H9 (cell line): ENCODE measurements at regions not wholly inside any gene's neighbourhood (a gene's known extent, or its start where the extent isn't known, plus 50 kb on each side); places are given as distances from the start of the nearest gene placed in this dataset.

Experiments
- DNase-seq: peaks from one replicate; pipeline ENCODE4 v3.0.0-alpha.2; 2017
- H2AFZ ChIP-seq: one replicate; pipeline ENCODE4 v1.6.1; 2013; ENCODE audit warnings: mild to moderate bottlenecking, low read length, control low read depth, moderate library complexity
- H2AK5ac ChIP-seq: 2 replicates; pipeline ENCODE4 v1.6.1; 2013; ENCODE audit warnings: low read length, control low read depth, mixed read lengths; ENCODE audit not compliant: insufficient read length
- H2BK120ac ChIP-seq: one replicate; pipeline ENCODE4 v1.6.1; 2013; ENCODE audit warnings: low read depth, mild to moderate bottlenecking, low read length, control low read depth, inconsistent platforms; ENCODE audit not compliant: poor library complexity, severe bottlenecking
- H2BK12ac ChIP-seq: 2 replicates; pipeline ENCODE4 v1.6.1; 2013; ENCODE audit warnings: low read length, control low read depth, mixed read lengths, low read depth; ENCODE audit not compliant: insufficient read length
- H2BK15ac ChIP-seq: 2 replicates; pipeline ENCODE4 v1.6.1; 2013; ENCODE audit warnings: low read depth, low read length, control low read depth
- H2BK20ac ChIP-seq: one replicate; pipeline ENCODE4 v1.6.1; 2013; ENCODE audit warnings: low read depth, mild to moderate bottlenecking, low read length, control low read depth, inconsistent platforms; ENCODE audit not compliant: poor library complexity, severe bottlenecking
- H2BK5ac ChIP-seq: 2 replicates; pipeline ENCODE4 v1.6.1; 2013; ENCODE audit warnings: low read length, control low read depth, mixed read lengths; ENCODE audit not compliant: insufficient read length
- H3K14ac ChIP-seq: 2 replicates; pipeline ENCODE4 v1.6.1; 2013; ENCODE audit warnings: low read length, control low read depth; ENCODE audit not compliant: insufficient read depth
- H3K18ac ChIP-seq: 2 replicates; pipeline ENCODE4 v1.6.1; 2013; ENCODE audit warnings: low read depth, mild to moderate bottlenecking, mixed read lengths, low read length, control low read depth; ENCODE audit not compliant: insufficient read length
- H3K23ac ChIP-seq: 2 replicates; pipeline ENCODE4 v1.6.1; 2013; ENCODE audit warnings: low read length, control low read depth, mixed read lengths, low read depth; ENCODE audit not compliant: insufficient read length
- H3K23me2 ChIP-seq: 2 replicates; pipeline ENCODE4 v1.6.1; 2013; ENCODE audit warnings: low read depth, mild to moderate bottlenecking, mixed read lengths, low read length, control low read depth; ENCODE audit not compliant: insufficient read length, poor library complexity, severe bottlenecking
- H3K27ac ChIP-seq: 2 replicates; pipeline ENCODE4 v1.5.1; 2013; ENCODE audit warnings: low read length, control low read depth, mixed read lengths, low read depth; ENCODE audit not compliant: insufficient read length
- H3K27me3 ChIP-seq: 2 replicates; pipeline ENCODE4 v1.6.1; 2013; ENCODE audit warnings: low read length, control low read depth, inconsistent platforms; ENCODE audit not compliant: insufficient read depth
- H3K4ac ChIP-seq: 2 replicates; pipeline ENCODE4 v1.6.1; 2013; ENCODE audit warnings: low read depth, mild to moderate bottlenecking, control low read depth, inconsistent platforms, low read length, moderate library complexity
- H3K4me1 ChIP-seq: 2 replicates; pipeline ENCODE4 v1.6.1; 2013; ENCODE audit warnings: low read length, control low read depth, inconsistent platforms; ENCODE audit not compliant: insufficient read depth
- H3K4me2 ChIP-seq: 2 replicates; pipeline ENCODE4 v1.6.1; 2013; ENCODE audit warnings: low read length, control low read depth, mixed read lengths; ENCODE audit not compliant: insufficient read length, insufficient read depth
- H3K56ac ChIP-seq: 2 replicates; pipeline ENCODE4 v1.6.1; 2013; ENCODE audit warnings: low read depth, mild to moderate bottlenecking, mixed read lengths, low read length, control low read depth; ENCODE audit not compliant: insufficient read length
- H3K79me1 ChIP-seq: 2 replicates; pipeline ENCODE4 v1.6.1; 2013; ENCODE audit warnings: low read depth, mild to moderate bottlenecking, moderate library complexity, low read length, control low read depth, inconsistent platforms; ENCODE audit not compliant: insufficient read depth, poor library complexity, severe bottlenecking
- H3K79me2 ChIP-seq: 2 replicates; pipeline ENCODE4 v1.6.1; 2013; ENCODE audit warnings: low read length, control low read depth, inconsistent platforms; ENCODE audit not compliant: insufficient read depth
- H3K9ac ChIP-seq: 2 replicates; pipeline ENCODE4 v1.6.1; 2013; ENCODE audit warnings: low read length, control low read depth, mixed read lengths; ENCODE audit not compliant: insufficient read length; ENCODE audit errors: extremely low read depth
- H3K9me3 ChIP-seq: one replicate; pipeline ENCODE4 v1.6.1; 2013; ENCODE audit warnings: low read depth, low read length, inconsistent platforms; ENCODE audit not compliant: control insufficient read depth
- H3T11ph ChIP-seq: one replicate; pipeline ENCODE4 v1.6.1; 2013; ENCODE audit warnings: mild to moderate bottlenecking, low read length, control low read depth, inconsistent platforms
- H4K20me1 ChIP-seq: one replicate; pipeline ENCODE4 v1.6.1; 2013; ENCODE audit not compliant: control insufficient read depth, insufficient read length, insufficient read depth
- H4K5ac ChIP-seq: 2 replicates; pipeline ENCODE4 v1.6.1; 2013; ENCODE audit warnings: low read depth, mild to moderate bottlenecking, mixed read lengths, low read length, control low read depth; ENCODE audit not compliant: insufficient read length
- H4K8ac ChIP-seq: replicated peaks from 2 replicates; pipeline ENCODE4 v1.6.1; 2013; ENCODE audit warnings: low read length, control low read depth, mixed read lengths, low read depth; ENCODE audit not compliant: insufficient read length
- H4K91ac ChIP-seq: 2 replicates; pipeline ENCODE4 v1.6.1; 2013; ENCODE audit warnings: low read depth, mild to moderate bottlenecking, moderate library complexity, mixed read lengths, low read length, control low read depth; ENCODE audit not compliant: insufficient read length
- H3K27ac Mint-ChIP-seq, 3 experiments: 2 replicates in 2 of 3; 3 replicates in 1 of 3; pipeline ENCODE4 v1.8.0; 2020 to 2021; ENCODE audit warnings: mixed read lengths in 3 of 3, mild to moderate bottlenecking in 1 of 3, moderate library complexity in 1 of 3
- H3K27me3 Mint-ChIP-seq: 2 replicates; pipeline ENCODE4 v1.8.0; 2021; ENCODE audit warnings: low read depth, mild to moderate bottlenecking, moderate library complexity, mixed read lengths
- H3K36me3 Mint-ChIP-seq, 3 experiments: 2 replicates in 2 of 3; 3 replicates in 1 of 3; pipeline ENCODE4 v1.8.0; 2020 to 2021; ENCODE audit warnings: low read depth in 3 of 3, mixed read lengths in 3 of 3; ENCODE audit not compliant: insufficient read depth in 1 of 3
- H3K4me1 Mint-ChIP-seq, 2 experiments: 2 replicates each; pipeline ENCODE4 v1.8.0; 2020; ENCODE audit warnings: mixed read lengths in 2 of 2
- H3K4me3 Mint-ChIP-seq, 2 experiments: 2 replicates in 1 of 2; 3 replicates in 1 of 2; pipeline ENCODE4 v1.8.0; 2020 to 2021; ENCODE audit warnings: mild to moderate bottlenecking in 2 of 2, mixed read lengths in 2 of 2, moderate library complexity in 1 of 2
- H3K9me3 Mint-ChIP-seq, 2 experiments: 2 replicates in 1 of 2; 3 replicates in 1 of 2; pipeline ENCODE4 v1.8.0; 2020; ENCODE audit warnings: mild to moderate bottlenecking in 2 of 2, mixed read lengths in 2 of 2, moderate library complexity in 1 of 2
- WGBS: extraction: QIAGEN DNeasy Blood & Tissue Kit; methylation state at CpG from one replicate; pipeline ENCODE4 v1.1.7; 2013; ENCODE audit warnings: missing lambda C conversion rate, low lambda C conversion rate, mixed read lengths; ENCODE audit not compliant: insufficient read length; ENCODE audit errors: extremely low coverage; 5-methylcytosine and 5-hydroxymethylcytosine counted together
- TF ChIP-seq, protein P1 (sequence below): fragments of 200-600 bp; sonication (generic); conservative IDR thresholded peaks from 3 replicates; pipeline ENCODE4 v1.8.0; 2021; ENCODE audit warnings: antibody characterized with exemption, mild to moderate bottlenecking

DNA sequence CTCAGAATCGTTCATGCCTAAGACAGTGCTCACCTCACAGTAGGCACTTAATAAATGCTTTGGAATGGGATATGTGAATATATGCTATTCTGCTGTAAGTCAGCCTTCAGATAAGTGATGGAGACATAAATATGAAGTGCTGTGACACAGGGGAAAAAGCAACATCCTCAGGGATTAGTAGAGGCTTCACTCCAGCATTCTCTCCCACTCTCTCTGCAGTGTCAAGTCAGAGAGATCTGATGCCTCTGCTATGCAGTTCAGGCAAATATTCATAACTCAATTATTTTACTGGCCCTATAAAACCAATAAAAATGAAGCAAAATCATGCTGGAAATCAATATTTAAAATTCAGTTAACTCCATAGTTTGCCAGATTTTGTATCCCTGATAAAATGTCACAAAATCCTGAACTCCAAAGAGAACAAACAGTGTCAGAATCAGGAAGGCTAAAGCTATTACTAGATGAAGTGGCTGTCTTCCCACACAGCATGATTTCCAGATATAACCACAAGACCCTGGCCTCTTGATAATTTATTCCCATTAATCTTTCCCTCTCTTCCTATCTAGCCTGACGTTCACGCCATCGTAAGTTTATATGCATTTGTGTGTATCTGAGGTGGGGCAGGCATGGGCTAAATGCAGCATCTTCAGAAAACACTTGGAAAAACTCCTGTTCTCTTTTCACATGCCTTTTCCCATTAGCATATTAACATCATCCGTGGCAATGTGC lies 278.9 kb upstream of the ATP11B start:
- H3K9me3 ChIP-seq = no peaks in the 10 kb centered on the region
- H2BK12ac ChIP-seq = no peak overlapping the region
- H3K27me3 ChIP-seq = no peaks in the 10 kb centered on the region
- TF ChIP-seq, protein P1, sequence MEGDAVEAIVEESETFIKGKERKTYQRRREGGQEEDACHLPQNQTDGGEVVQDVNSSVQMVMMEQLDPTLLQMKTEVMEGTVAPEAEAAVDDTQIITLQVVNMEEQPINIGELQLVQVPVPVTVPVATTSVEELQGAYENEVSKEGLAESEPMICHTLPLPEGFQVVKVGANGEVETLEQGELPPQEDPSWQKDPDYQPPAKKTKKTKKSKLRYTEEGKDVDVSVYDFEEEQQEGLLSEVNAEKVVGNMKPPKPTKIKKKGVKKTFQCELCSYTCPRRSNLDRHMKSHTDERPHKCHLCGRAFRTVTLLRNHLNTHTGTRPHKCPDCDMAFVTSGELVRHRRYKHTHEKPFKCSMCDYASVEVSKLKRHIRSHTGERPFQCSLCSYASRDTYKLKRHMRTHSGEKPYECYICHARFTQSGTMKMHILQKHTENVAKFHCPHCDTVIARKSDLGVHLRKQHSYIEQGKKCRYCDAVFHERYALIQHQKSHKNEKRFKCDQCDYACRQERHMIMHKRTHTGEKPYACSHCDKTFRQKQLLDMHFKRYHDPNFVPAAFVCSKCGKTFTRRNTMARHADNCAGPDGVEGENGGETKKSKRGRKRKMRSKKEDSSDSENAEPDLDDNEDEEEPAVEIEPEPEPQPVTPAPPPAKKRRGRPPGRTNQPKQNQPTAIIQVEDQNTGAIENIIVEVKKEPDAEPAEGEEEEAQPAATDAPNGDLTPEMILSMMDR = no peak
- no peak overlapping the region for H4K5ac ChIP-seq
- Mint-ChIP-seq H3K27me3 (no peaks in the 10 kb centered on the region; the same call in 1 of the 2 replicates), H3K27ac (no peak overlapping the region), H3K36me3 (no peaks in the 10 kb centered on the region), H3K4me1 (peaks cover 3 to 16% of the 10 kb centered on the region in 2 experiments), H3K4me3 (no peak overlapping the region), H3K9me3 (no peaks in the 10 kb centered on the region)
- no peak overlapping the region for H2BK15ac ChIP-seq
- H3K79me1 ChIP-seq = no peaks in the 10 kb centered on the region
- no peak overlapping the region for H4K91ac ChIP-seq
- H2BK5ac ChIP-seq = no peak overlapping the region
- no peak overlapping the region for H3K27ac ChIP-seq
- 0 out of 2 replicates have a peak, but pooled peaks cover 2% of the 10 kb centered on the region for H3K79me2 ChIP-seq
- H3K14ac ChIP-seq = no peak overlapping the region
- H3K4me1 ChIP-seq = no peaks in the 10 kb centered on the region
- DNase-seq = no peak
- H3K4ac ChIP-seq = no peak overlapping the region
- H3K23me2 ChIP-seq = no peaks in the 10 kb centered on the region
- H3K9ac ChIP-seq = no peak overlapping the region
- no peak overlapping the region for H3K18ac ChIP-seq
- H3K23ac ChIP-seq = no peak overlapping the region
- no peak overlapping the region for H3K56ac ChIP-seq
- no peak overlapping the region for H2BK20ac ChIP-seq
- H4K20me1 ChIP-seq = no peaks in the 10 kb centered on the region
- H2AFZ ChIP-seq = no peak overlapping the region
- H3T11ph ChIP-seq = no peak overlapping the region
- no CpG with 5 or more reads among the region's 5 CpGs for WGBS
- H3K4me2 ChIP-seq = no peak overlapping the region
- H2BK120ac ChIP-seq = no peak overlapping the region
- no peak overlapping the region for H4K8ac ChIP-seq
- H2AK5ac ChIP-seq = no peak overlapping the region
